ENCODE measurements at regions not wholly inside any gene's neighbourhood (a gene's known extent, or its start where the extent isn't known, plus 50 kb on each side); places are given as distances from the start of the nearest gene placed in this dataset.

- DNase-seq (ENCODE audit: low read depth, low spot score): no peak
- CTCF ChIA-PET: no interaction called here
- POLR2A ChIA-PET: no interaction called here
- H3K4me3 ChIP-seq (ENCODE audit: low read depth, low read length): no peak overlapping the region
- no peak for TF ChIP-seq CTCF (IDR thresholded peaks at IDR 0.05; ENCODE audit: insufficient read depth, low read length, missing control alignments)
These were observed 163.8 kb upstream of the CENPE start for GRCh38 chr4:103361926-103362325.

DNA sequence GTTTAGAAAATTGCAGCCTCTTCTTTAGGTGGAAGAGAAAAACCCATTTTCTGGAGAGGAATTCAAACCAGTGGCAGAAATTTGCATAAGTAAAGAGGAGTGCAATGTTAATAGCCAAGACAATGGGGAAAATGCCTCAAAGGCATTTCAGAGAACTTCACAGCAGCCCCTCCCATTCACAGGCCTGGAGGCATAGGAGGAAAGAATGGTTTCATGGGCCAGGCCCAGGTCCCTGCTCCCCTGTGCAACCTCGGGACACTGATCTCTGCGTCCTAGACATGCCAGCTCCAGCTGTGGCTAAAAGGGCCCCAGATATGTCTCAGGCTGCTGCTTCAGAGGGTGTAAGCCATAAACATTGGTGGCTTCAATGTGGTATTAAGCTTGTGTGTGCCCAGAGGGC lies 161.8 kb upstream of the CENPE start:
- ChIA-PET POLR2A (no interaction called here), CTCF (no interaction called here)
- TF ChIP-seq CTCF (IDR thresholded peaks at IDR 0.05; ENCODE audit: insufficient read depth, low read length, missing control alignments): no peak
- H3K4me3 ChIP-seq (ENCODE audit: low read depth, low read length): no peak overlapping the region
- DNase-seq (ENCODE audit: low read depth, low spot score): no peak

DNA sequence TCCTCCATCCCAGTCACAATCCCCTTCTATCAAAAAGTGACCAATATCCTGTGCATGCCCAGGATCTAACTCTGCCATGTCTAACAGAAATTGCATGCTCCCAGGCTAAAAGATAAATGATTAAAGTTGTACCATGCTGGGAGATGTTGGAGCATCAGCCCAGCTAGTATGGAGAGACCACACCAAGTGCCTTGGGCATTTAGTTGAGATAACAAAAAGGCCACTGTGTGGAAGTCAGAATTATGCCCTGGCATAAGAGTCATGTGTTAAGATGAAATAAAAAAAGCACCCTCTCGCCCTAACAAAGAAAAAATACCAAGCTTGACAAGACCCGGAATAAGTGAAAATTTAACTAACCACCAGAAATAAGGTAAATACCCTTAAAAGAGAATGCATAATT lies 155.9 kb upstream of the CENPE start:
- ChIA-PET POLR2A (no interaction called here), CTCF (no interaction called here)
- no peak for DNase-seq (ENCODE audit: low read depth, low spot score)
- no peak for TF ChIP-seq CTCF (IDR thresholded peaks at IDR 0.05; ENCODE audit: insufficient read depth, low read length, missing control alignments)
- H3K4me3 ChIP-seq (ENCODE audit: low read depth, low read length): no peak overlapping the region

- CTCF ChIA-PET: no interaction called here
- H3K4me3 ChIP-seq (ENCODE audit: low read depth, low read length): no peak overlapping the region
- TF ChIP-seq CTCF (IDR thresholded peaks at IDR 0.05; ENCODE audit: insufficient read depth, low read length, missing control alignments): no peak
- POLR2A ChIA-PET: no interaction called here
- DNase-seq (ENCODE audit: low read depth, low spot score): no peak
These were observed 131.5 kb upstream of the CENPE start for GRCh38 chr4:103329642-103330041.

DNA sequence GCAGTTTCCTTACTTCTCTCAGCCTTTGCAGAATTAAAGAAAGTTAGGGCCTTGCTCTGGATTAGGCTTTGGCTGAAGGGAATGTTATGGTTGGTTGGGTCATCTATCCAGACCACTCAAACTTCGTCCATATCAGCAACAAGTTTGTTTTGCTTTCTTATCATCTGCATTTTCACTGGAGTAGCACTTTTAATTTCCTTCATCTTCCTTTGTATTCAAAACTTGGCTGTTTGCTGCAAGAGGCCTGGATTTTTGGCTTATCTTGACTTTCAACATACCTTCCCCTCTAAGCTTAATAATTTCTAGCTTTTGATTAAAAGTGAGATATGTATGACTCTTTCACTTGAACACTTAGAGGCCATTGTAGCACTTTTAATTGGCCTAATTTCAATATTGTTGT lies 126.7 kb upstream of the CENPE start:
- CTCF ChIA-PET: no interaction called here
- no peak for TF ChIP-seq CTCF (IDR thresholded peaks at IDR 0.05; ENCODE audit: insufficient read depth, low read length, missing control alignments)
- DNase-seq (ENCODE audit: low read depth, low spot score): no peak

GRCh38 chr4:103318327-103318726 lies 120.2 kb upstream of the CENPE start:
- ChIA-PET CTCF (no interaction called here), POLR2A (no interaction called here)
- H3K4me3 ChIP-seq (ENCODE audit: low read depth, low read length): no peak overlapping the region

More for the DNA sequence above, 126.7 kb upstream of the CENPE start:
- H3K4me3 ChIP-seq (ENCODE audit: low read depth, low read length): no peak overlapping the region
- POLR2A ChIA-PET: no interaction called here

More at GRCh38 chr4:103318327-103318726, 120.2 kb upstream of the CENPE start:
- no peak for TF ChIP-seq CTCF (IDR thresholded peaks at IDR 0.05; ENCODE audit: insufficient read depth, low read length, missing control alignments)
- DNase-seq (ENCODE audit: low read depth, low spot score): no peak
